Stimulated activated CD4-positive, alpha-beta T cell treated with anti-CD3 and anti-CD28 coated beads, Interleukin-2, amount 100 ng/mL, for 48 hours (primary cell): ENCODE measurements at regions not wholly inside any gene's neighbourhood (a gene's known extent, or its start where the extent isn't known, plus 50 kb on each side); places are given as distances from the start of the nearest gene placed in this dataset.
"Not testable (repeated sequence)": the region's sequence is repeated elsewhere in the genome, so short reads cannot be mapped to it uniquely, and the experiment has no call there.

Experiments used
- DNase-seq, 2 donors: peaks; one replicate each; pipeline ENCODE4 v3.0.0-alpha.2; 2020

GRCh38 chr5:112574536-112574935 lies 155.5 kb upstream of the EPB41L4A start:
- DNase-seq = no peak

GRCh38 chr5:112576298-112576925 lies 157.3 kb upstream of the EPB41L4A start:
- DNase-seq = no peak

DNA sequence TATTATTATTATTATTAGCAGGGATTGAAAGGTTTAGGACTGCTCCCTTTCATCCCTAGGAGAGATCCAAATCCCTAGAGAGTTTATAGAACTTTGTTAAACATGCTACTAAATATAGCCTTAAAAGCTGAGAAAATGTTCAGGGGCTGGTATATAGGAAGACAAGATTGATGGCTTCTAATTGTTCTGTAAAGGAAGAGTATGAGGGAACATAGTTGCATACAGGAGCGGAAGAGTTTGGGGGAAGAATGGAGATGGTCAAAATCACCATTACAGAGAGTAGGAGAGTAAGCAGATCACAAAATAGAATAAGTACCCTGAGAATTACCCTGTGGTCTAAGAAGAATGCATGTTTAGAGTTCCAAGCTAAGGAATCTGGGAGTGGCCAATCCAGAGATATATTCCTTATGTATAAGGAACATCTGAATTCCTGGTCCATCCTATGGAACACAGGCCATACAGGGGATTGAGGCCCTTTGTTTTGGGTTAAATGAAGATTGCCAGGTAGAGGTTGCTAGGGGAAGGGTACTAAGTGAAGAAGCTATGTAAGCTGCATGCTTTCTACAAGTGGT lies 158.0 kb upstream of the APC start:
- DNase-seq = no peak

DNA sequence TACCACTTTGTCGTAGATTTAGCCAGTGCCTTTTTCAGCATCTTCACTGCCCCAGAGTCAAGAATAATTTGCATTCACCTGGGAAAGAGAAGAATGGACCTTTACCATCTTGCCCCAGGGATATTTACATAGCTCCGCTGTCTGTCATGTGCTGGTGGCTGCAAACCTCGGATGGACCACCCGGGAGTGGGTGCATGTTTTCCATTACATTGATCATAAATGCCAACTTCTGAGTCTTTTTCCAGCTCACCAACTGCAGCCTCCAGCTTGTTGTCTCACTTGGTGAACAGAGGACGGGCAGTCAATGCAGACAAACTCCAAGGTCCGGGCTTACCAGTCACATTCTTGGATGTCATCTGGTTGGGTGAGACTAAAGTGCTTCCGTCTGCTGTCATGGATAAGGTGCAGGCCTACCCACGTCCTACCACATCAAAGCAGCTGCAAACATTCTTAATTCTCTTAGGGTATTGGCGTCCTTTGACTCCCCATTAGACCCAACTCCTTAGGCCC lies 155.8 kb upstream of the APC start:
- no peak for DNase-seq

- no peak for DNase-seq
Observed at GRCh38 chr5:112583166-112583565, 154.5 kb upstream of the APC start.

- no peak for DNase-seq
Observed at GRCh38 chr5:112584781-112585180, 152.9 kb upstream of the APC start.

GRCh38 chr5:112586596-112587062 lies 151.1 kb upstream of the APC start:
- DNase-seq = no peak

DNA sequence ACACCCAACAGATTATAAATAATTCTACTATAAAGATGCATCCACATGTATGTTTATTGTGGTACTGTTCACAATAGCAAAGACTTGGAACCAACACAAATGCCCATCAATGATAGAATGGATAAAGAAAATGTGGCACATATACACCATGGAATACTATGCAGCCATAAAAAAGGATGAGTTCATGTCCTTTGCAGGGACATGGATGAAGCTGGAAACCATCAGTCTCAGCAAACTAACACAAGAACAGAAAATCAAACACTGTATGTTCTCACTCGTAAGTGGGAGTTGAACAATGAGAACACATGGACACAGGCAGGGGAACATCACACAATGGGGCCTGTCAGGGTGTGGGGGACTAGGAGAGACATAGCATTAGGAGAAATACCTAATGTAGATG lies 146.8 kb upstream of the APC start:
- not testable (repeated sequence) for DNase-seq

DNA sequence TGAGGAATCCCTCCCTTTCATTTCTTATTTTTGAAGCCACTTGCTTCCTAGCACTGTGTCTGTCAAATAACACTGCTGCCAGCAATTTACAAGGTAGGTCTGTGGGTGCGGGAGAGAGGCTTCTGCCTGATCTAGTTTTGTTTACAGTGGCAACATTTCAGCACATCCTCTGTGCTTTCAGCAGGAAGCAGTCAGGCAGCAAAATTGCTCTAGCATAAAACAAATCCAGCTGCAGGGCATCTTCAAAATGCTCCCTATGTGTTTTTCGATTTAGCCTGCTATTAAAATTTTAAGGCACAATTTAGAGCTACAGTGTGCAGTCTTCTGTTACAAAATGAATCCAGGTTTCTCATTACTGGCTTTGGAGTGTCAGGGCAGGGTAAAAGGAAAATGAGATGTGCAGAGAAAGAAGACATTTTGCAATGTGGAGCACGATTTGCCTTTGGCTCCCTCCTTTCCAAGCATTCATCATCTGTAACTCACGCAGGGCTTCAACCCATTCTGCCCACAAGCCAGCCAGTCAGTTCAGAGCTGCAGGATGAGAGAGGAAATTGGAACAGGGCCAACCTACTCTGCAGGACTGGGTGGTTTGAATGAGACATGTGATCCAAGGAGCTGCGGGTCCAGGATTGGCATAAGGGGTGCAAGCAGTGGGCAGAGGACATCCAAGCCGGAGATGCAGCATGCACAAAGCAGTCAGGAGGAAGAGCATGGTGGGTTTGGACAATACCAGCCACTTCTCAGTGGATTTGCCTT lies 143.4 kb upstream of the APC start:
- no peak for DNase-seq

DNA sequence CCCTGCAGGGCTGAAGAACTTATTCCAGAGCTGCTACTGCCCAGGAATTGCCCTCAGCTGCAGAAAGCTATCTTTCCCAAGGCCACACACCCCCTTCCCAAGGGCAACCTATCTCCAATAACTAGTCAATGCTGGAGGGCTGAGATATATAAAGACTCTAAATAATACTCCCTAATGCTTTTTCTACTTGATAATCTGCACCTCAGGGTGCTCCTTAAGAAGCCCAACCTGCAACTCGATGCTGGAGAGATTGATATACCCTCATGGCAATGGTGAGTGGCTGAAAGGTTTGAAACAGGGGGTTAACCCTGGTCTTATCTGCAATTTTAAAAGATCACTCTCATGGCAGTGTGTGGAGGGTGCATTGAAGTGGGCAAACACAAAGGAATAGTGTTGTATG lies 142.7 kb upstream of the APC start:
- no peak for DNase-seq

DNA sequence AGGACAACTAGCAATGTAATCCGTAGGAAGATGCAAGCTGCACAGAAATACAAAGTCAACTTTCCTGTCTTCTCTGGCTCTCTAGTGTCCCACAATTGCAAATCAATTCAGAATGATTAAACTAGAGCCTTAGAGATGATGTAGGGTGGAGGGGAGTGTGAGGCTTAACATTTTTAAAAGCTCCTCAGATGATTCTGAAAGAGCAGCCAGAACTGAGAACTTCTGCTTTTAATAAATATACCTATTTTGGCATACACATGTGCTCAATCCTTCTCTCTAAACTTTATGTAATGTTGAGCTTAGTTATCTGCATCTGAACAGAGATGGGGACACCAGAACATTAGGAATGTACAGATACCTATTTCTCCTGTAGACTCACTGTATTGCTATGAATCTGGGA lies 139.9 kb upstream of the APC start:
- no peak for DNase-seq

GRCh38 chr5:112600510-112600909 lies 137.2 kb upstream of the APC start:
- DNase-seq = not testable (repeated sequence)

- no peak for DNase-seq
Observed at GRCh38 chr5:112604732-112605630, 132.7 kb upstream of the APC start.

DNA sequence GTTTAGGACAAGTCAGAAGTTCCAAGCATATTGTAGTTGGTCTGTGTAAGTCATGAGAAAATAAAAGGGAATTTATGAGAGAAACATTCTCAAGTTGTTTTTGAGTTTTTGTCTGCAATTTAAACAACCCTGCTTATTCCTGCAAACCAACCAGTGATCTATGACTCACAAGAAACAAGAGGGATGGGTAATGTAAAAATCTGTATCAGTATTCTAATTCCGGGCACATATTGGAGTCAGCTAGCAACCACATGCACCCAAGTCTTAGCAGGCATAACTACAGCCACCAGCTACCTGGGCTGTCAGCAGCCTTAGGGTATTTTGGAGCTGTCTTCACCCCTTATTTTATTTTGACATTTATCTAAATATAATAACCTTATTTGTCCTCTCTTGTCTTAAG lies 128.7 kb upstream of the APC start:
- no peak for DNase-seq

DNA sequence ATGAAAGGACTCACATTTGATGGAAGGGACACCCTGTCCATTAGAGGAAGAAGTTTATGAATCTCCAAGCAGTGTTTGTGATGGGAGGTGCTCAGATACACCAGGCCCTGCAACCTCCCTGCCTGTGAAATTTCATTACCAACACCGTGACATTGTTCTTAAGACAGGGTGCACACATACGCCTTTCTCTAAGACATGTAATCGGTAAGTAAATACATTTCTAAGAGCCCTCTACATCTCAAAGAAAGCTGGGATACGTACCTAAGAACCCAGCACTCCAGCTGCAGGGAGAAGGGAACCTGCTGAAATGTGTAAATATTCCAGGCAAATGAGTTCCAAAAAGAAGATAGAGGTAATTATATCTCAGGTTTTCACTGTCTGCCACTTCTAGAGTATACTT lies 125.0 kb upstream of the APC start:
- no peak for DNase-seq

DNA sequence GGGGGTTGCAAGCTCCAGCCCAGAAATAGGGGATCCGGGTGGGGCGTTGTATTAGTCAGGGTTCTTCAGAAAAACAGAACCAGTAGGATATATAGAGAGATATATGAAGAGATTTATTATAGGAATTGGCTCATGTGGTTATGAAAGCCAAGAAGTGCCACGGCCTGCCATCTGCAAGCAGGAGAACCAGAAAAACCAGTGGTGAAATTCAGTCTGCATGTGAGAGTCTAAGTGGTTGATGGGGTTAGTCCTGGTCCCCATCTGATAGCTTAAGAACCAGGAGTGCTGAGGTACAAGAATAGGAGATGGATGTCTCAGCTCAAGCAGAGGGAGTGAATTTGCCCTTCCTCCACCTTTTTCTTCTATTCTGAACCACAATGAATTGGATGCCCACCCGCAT lies 123.4 kb upstream of the APC start:
- no peak for DNase-seq

DNA sequence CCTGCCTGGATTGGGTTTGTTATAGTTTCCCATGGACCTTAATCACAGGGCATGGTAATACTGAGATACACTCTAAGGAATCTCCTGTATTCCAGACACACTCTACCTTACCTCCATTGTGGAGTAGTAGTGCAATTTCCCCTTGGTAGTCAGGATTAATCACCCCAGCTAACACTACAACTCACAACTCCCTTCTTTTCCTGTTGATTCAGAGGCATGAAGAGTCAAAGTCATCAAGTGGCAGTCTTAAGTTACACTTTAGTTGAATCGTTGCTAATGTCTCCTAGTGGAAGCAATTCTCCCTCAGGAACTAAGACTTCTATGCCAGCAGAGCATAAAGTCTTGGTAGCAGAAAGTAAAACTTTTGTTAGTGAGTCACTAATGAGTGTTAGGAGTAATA lies 122.7 kb upstream of the APC start:
- DNase-seq = no peak

DNA sequence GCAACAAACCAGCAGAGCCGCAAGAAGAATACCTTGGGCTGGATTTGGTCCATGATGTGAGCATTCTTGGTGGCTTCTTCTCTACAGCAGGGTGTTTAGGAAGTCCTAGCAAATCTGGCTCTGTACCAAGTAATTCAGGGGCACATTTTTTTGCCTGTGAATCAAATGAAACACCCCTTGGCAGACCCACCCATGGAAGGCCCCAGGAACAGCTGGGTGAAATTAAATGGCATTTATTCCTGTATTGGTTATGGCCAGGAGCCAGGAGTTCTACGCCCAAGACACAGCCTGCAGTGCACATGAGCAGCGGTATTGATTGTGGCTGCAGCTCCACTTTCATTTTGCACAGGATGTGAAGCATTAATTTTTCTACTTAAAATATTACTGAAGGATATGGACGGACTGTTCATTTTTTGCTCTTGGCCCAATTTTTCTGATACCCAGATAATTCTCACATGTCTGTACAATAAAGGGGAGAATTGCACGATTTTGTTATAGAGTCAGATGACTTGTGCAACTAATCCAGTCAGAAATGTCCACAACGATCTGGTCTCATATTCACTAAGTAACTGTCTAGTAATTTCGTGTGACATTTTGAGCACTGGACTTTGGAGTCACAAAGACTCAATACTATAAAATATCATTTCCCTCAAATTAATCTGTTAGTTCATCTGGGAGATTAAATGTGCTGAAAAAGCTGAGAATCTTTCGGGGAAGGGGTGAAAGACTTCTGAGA lies 120.7 kb upstream of the APC start:
- DNase-seq = no peak

- no peak for DNase-seq
Observed at GRCh38 chr5:112625246-112625645, 112.4 kb upstream of the APC start.

- no peak for DNase-seq
Observed at GRCh38 chr5:112625689-112626438, 111.8 kb upstream of the APC start.

GRCh38 chr5:112626715-112627114 lies 111.0 kb upstream of the APC start:
- no peak for DNase-seq
